Psoas muscle (tissue), 7 donors: ENCODE measurements at regions not wholly inside any gene's neighbourhood (a gene's known extent, or its start where the extent isn't known, plus 50 kb on each side); places are given as distances from the start of the nearest gene placed in this dataset.

ENCODE experiments used
- ATAC-seq, 4 donors: fragments of 200-7000 bp; cut with Tn5 transposase; one replicate each; pipeline ENCODE4 v1.9.1; 2020; ENCODE audit warnings: moderate library complexity in 3 of 4, mild to moderate bottlenecking in 2 of 4
- DNase-seq, 2 donors: peaks; one replicate each; pipeline ENCODE4 v3.0.0-alpha.2; 2020
- H3K27ac ChIP-seq: fragments of 200-600 bp; one replicate; pipeline ENCODE4 v1.8.0; 2022
- H3K27me3 ChIP-seq, 3 donors: fragments of 200-600 bp in 1 of 3; one replicate each; pipeline versions ENCODE4 v1.6.1 to v1.8.0; 2013 to 2022; ENCODE audit warnings: low read length in 2 of 3, mild to moderate bottlenecking in 2 of 3, moderate library complexity in 1 of 3; ENCODE audit not compliant: insufficient read depth in 3 of 3
- H3K36me3 ChIP-seq, 2 donors: fragments of 200-600 bp in 1 of 2; one replicate each; pipeline versions ENCODE4 v1.6.1 to v1.8.0; 2013 to 2022; ENCODE audit warnings: low read depth in 1 of 2, mild to moderate bottlenecking in 1 of 2, moderate library complexity in 1 of 2; ENCODE audit not compliant: insufficient read depth in 1 of 2
- H3K4me1 ChIP-seq: fragments of 200-600 bp; one replicate; pipeline ENCODE4 v1.8.0; 2022
- H3K4me3 ChIP-seq: fragments of 200-600 bp; one replicate; pipeline ENCODE4 v1.8.0; 2022; ENCODE audit warnings: mild to moderate bottlenecking
- H3K9me3 ChIP-seq: fragments of 200-600 bp; one replicate; pipeline ENCODE4 v1.8.0; 2022
- WGBS, 3 donors: extraction: QIAGEN DNeasy Blood & Tissue Kit; methylation state at CpG; one replicate each; pipeline versions ENCODE4 v1.1.6 to v1.1.7; 2013; 5-methylcytosine and 5-hydroxymethylcytosine counted together
- intact Hi-C, 2 donors: fragments of 100-400 bp; cut with DNase I; formaldehyde crosslinking; loops; one replicate each; pipeline versions ENCODE4 v1.11.0 to v1.14.2; 2022
- TF ChIP-seq, protein P1 (sequence below): fragments of 200-600 bp; IDR thresholded peaks from one replicate; pipeline ENCODE4 v1.8.0; 2022; ENCODE audit warnings: antibody characterized with exemption
- donor health status: healthy with polysubstance abuse.
- donor health status: DM: no; HTN: no; CAD: no; lungs with moderate emphysema.
- donor health status: Bipolar disorder and iron deficiency.
- donor health status: healthy.
- donor health status: DM: yes; HTN: yes; CAD: no.
- donor health status: DM: no; HTN: no; CAD: no.
- donor health status: DM: yes; HTN: yes; CAD: no.

DNA sequence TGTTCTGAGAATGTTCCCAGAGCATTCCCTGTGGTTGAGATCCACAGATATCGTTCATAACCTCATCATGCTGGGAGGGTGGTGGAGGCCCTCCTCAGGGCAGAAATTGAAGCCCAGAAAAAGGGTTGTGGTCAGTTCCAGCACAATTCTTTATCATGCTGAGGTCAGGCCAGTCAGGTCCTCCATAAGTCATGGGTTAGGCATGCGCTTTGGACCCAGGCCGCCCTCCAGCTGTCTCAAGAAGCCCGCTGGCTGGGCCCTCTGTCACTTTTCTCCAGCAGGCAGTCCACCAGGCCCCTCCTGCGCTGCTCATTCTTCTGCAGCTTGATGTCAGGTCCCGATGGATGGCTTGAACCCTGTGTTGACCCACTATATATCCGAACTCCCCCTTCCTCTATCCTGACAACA lies 151.1 kb upstream of the NT5C1B start:
- intact Hi-C loops, result no loop called here

GRCh38 chr2:18731666-18732065 lies 142.3 kb upstream of the NT5C1B start:
- H3K4me3 ChIP-seq, result no peak overlapping the region
- DNase-seq (no peak), ATAC-seq (no peak)
- 91 to 97% (median 96%) methylated on average over 2 of the region's 2 CpGs for WGBS, 3 donors
- no peaks in the 10 kb centered on the region for H3K9me3 ChIP-seq
- no peaks in the 10 kb centered on the region for H3K4me1 ChIP-seq
- H3K27me3 ChIP-seq, result peaks cover 0 to 3% (median 0%) of the 10 kb centered on the region in 3 donors
- intact Hi-C loops, result no loop called here
- TF ChIP-seq, protein P1, sequence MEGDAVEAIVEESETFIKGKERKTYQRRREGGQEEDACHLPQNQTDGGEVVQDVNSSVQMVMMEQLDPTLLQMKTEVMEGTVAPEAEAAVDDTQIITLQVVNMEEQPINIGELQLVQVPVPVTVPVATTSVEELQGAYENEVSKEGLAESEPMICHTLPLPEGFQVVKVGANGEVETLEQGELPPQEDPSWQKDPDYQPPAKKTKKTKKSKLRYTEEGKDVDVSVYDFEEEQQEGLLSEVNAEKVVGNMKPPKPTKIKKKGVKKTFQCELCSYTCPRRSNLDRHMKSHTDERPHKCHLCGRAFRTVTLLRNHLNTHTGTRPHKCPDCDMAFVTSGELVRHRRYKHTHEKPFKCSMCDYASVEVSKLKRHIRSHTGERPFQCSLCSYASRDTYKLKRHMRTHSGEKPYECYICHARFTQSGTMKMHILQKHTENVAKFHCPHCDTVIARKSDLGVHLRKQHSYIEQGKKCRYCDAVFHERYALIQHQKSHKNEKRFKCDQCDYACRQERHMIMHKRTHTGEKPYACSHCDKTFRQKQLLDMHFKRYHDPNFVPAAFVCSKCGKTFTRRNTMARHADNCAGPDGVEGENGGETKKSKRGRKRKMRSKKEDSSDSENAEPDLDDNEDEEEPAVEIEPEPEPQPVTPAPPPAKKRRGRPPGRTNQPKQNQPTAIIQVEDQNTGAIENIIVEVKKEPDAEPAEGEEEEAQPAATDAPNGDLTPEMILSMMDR, result no peak
- no peak overlapping the region for H3K27ac ChIP-seq
- no peaks in the 10 kb centered on the region for H3K36me3 ChIP-seq

More for the DNA sequence above, 151.1 kb upstream of the NT5C1B start:
- WGBS, 3 donors, result 82 to 83% (median 82%) methylated on average over 7 of the region's 7 CpGs
- Histone ChIP-seq H3K4me1 (no peaks in the 10 kb centered on the region), H3K9me3 (no peaks in the 10 kb centered on the region), H3K27me3 (no peaks in the 10 kb centered on the region), H3K36me3 (no peaks in the 10 kb centered on the region), H3K4me3 (no peak overlapping the region), H3K27ac (no peak overlapping the region)
- ATAC-seq (no peak), DNase-seq (peak in 1 of 2 donors; percentile 41)
- TF ChIP-seq, protein P1, result no peak

- ATAC-seq (no peak), DNase-seq (no peak)
- no peak overlapping the region for H3K27ac ChIP-seq
- 63 to 72% (median 71%) methylated on average over 5 of the region's 5 CpGs for WGBS, 3 donors
- no peaks in the 10 kb centered on the region for H3K4me1 ChIP-seq
- intact Hi-C loops, result loop anchor here in 1 of 2 donors (10.0 kb wide), 1 partner anchor 300 kb away; no protein-coding TSS in a partner anchor
- TF ChIP-seq, protein P1, result no peak
- H3K4me3 ChIP-seq, result no peak overlapping the region
- H3K9me3 ChIP-seq, result no peaks in the 10 kb centered on the region
- no peaks in the 10 kb centered on the region for H3K36me3 ChIP-seq
- H3K27me3 ChIP-seq, result no peaks in the 10 kb centered on the region
Observed at GRCh38 chr2:18724371-18725145, 135.2 kb upstream of the NT5C1B start.

DNA sequence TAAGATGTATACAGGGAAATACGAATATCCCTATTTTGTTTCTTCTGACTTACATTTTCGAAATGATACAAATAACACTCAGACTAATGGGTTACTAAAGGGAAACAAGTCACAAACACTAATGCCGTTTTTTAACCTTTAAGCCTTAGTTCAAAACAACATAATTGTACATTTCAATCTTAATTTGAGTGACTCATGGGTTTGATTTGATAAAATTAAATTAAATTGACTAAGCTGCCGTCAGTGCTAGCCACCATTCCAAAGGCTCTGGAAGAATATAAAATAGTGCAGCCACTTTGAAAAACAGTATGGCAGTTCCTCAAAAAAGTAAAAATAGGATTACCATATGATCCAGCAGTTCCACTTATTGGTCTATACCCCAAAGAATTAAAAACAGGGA lies 133.8 kb upstream of the NT5C1B start:
- no peak for ATAC-seq
- DNase-seq, result no peak
- Histone ChIP-seq H3K27me3 (no peaks in the 10 kb centered on the region), H3K36me3 (no peaks in the 10 kb centered on the region), H3K9me3 (no peaks in the 10 kb centered on the region), H3K4me3 (no peak overlapping the region), H3K27ac (no peak overlapping the region), H3K4me1 (no peaks in the 10 kb centered on the region)
- intact Hi-C loops, result loop anchor here in 1 of 2 donors (10.0 kb wide), 1 partner anchor 298 kb away; no protein-coding TSS in a partner anchor
- WGBS, 3 donors, result 94 to 98% (median 96%) methylated on average over 4 of the region's 4 CpGs
- TF ChIP-seq, protein P1, result no peak
